Right lobe of liver (tissue), 6 donors: ENCODE measurements at regions not wholly inside any gene's neighbourhood (a gene's known extent, or its start where the extent isn't known, plus 50 kb on each side); places are given as distances from the start of the nearest gene placed in this dataset.

ENCODE experiments used
- ATAC-seq, 4 donors: fragments of 200-7000 bp; cut with Tn5 transposase; one replicate each; pipeline ENCODE4 v1.9.1; 2020; ENCODE audit warnings: mild to moderate bottlenecking in 4 of 4, moderate library complexity in 4 of 4
- DNase-seq, 3 donors: peaks; one replicate each; pipeline ENCODE4 v3.0.0-alpha.2; 2020
- H3K27ac ChIP-seq, 3 donors: fragments of 200-600 bp; one replicate each; pipeline ENCODE4 v1.8.0; 2022
- H3K27me3 ChIP-seq, 2 donors: fragments of 200-600 bp; one replicate each; pipeline ENCODE4 v1.8.0; 2022
- H3K36me3 ChIP-seq, 4 donors: fragments of 200-600 bp; sonication (generic) in 1 of 4; one replicate each; pipeline versions ENCODE4 v1.5.1 to v1.8.0; 2017 to 2022; ENCODE audit warnings: control low read depth in 1 of 4
- H3K4me1 ChIP-seq, 4 donors: fragments of 200-600 bp; sonication (generic) in 1 of 4; one replicate each; pipeline versions ENCODE4 v1.5.1 to v1.8.0; 2017 to 2022; ENCODE audit warnings: control low read depth in 1 of 4
- H3K4me3 ChIP-seq, 3 donors: fragments of 200-600 bp; one replicate each; pipeline ENCODE4 v1.8.0; 2022
- H3K9me3 ChIP-seq, 4 donors: fragments of 200-600 bp; sonication (generic) in 1 of 4; one replicate each; pipeline versions ENCODE4 v1.5.1 to v1.8.0; 2017 to 2022; ENCODE audit warnings: control low read depth in 1 of 4
- POLR2A ChIP-seq: fragments of 450-650 bp; IDR thresholded peaks from one replicate; pipeline ENCODE4 v1.6.1; 2017; ENCODE audit warnings: antibody characterized with exemption, mild to moderate bottlenecking
- WGBS: methylation state at CpG from one replicate; pipeline ENCODE4 v1.1.6; 2018; ENCODE audit warnings: low coverage, low lambda C conversion rate; ENCODE audit not compliant: insufficient coverage; ENCODE audit errors: missing lambda C conversion rate; 5-methylcytosine and 5-hydroxymethylcytosine counted together
- intact Hi-C, 2 donors: fragments of 100-400 bp; cut with DNase I; formaldehyde crosslinking; loops; one replicate each; pipeline versions ENCODE4 v1.11.2 to v1.14.1; 2022
- TF ChIP-seq, protein P1 (sequence below), 4 donors: fragments of 200-600 bp in 3 of 4; fragments of 450-650 bp in 1 of 4; IDR thresholded peaks; one replicate each; pipeline versions ENCODE4 v1.5.1 to v1.8.0; 2016 to 2022; ENCODE audit warnings: antibody characterized with exemption in 4 of 4, mild to moderate bottlenecking in 2 of 4
- donor health status: DM: no; HTN: yes; CAD: no.
- donor health status: DM: no; HTN: no; CAD: no.
- donor health status: DM: no; HTN: no; CAD: no.
- donor health status: DM: no; HTN: yes; CAD: no.
- donor health status: DM: no; HTN: yes; CAD: no.

DNA sequence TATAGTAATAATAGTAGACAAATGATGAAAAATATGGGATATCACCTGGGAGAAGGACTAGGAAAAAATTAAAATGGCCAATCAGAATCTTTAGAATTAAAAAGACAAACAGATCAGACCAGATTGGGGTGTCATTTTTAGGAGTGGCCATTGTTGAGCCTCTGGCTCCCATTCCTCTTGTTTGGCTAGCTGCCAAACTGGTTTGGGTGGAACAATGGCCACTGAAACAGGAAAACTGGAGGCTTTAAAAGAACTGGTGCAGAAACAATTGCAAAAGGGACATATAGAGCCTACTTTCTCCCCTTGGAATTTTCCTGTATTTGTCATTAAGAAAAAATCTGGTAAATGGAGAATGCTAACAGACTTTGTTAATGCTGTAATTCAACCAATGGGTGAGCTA, 294.8 kb upstream of the DKK2 start:
- DNase-seq: no peak
- TF ChIP-seq POLR2A: no peak
- TF ChIP-seq, protein P1, sequence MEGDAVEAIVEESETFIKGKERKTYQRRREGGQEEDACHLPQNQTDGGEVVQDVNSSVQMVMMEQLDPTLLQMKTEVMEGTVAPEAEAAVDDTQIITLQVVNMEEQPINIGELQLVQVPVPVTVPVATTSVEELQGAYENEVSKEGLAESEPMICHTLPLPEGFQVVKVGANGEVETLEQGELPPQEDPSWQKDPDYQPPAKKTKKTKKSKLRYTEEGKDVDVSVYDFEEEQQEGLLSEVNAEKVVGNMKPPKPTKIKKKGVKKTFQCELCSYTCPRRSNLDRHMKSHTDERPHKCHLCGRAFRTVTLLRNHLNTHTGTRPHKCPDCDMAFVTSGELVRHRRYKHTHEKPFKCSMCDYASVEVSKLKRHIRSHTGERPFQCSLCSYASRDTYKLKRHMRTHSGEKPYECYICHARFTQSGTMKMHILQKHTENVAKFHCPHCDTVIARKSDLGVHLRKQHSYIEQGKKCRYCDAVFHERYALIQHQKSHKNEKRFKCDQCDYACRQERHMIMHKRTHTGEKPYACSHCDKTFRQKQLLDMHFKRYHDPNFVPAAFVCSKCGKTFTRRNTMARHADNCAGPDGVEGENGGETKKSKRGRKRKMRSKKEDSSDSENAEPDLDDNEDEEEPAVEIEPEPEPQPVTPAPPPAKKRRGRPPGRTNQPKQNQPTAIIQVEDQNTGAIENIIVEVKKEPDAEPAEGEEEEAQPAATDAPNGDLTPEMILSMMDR (IDR thresholded peaks at IDR 0.05): no peak
- no peaks in the 10 kb centered on the region for H3K9me3 ChIP-seq
- H3K36me3 ChIP-seq: no peaks in the 10 kb centered on the region
- no peaks in the 10 kb centered on the region for H3K27me3 ChIP-seq
- H3K4me1 ChIP-seq: no peaks in the 10 kb centered on the region
- ATAC-seq: no peak
- intact Hi-C loops: no loop called here
- H3K27ac ChIP-seq: no peak overlapping the region
- no peak overlapping the region for H3K4me3 ChIP-seq

DNA sequence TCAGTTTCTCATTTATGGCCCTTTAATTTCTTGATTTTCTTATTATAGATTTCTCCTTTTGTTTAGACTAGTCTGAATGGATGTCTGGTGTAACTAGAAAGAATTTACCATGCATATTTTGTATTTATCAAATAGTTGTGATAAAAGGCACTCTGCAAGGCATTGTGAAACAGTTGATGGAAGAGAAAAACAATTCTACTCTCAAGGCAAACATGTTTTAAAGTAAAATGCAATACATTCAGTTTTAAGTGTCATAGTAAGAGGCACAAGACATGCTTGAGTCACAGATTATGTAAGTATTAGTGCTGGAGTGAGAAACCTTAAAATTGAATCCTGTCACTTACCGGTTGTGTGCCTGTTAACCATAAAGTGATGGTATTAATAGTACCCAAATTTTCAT, 283.3 kb upstream of the DKK2 start:
- no peaks in the 10 kb centered on the region for H3K9me3 ChIP-seq
- H3K4me1 ChIP-seq: no peaks in the 10 kb centered on the region
- H3K4me3 ChIP-seq: no peak overlapping the region
- no peak overlapping the region for H3K27ac ChIP-seq
- DNase-seq (no peak), ATAC-seq (no peak)
- TF ChIP-seq, protein P1 (IDR thresholded peaks at IDR 0.05): no peak
- TF ChIP-seq POLR2A: no peak
- H3K36me3 ChIP-seq: no peaks in the 10 kb centered on the region
- intact Hi-C loops: no loop called here
- WGBS: 76% methylated on average over 1 of the region's 1 CpG
- H3K27me3 ChIP-seq: no peaks in the 10 kb centered on the region

DNA sequence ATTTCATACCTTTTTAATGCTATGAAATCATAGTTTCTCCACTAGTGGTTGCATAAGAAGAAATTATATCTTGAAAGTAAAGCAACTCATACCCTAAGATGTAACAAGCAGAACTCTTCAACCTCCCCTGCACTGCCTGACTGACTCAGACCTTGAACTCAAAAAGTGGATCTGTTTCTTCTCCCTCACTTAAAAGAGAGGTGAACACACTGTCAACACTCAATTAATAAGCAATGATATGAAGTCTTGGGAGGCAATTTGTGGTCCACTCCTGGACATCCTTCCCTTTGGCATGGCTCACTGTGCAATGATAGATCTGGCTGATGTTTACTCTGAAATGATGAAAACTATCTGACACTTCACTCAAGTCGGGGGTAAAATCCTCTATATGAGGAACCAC, 282.0 kb upstream of the DKK2 start:
- DNase-seq (no peak), ATAC-seq (no peak)
- H3K36me3 ChIP-seq: no peaks in the 10 kb centered on the region
- no peak overlapping the region for H3K4me3 ChIP-seq
- no peak overlapping the region for H3K27ac ChIP-seq
- no peaks in the 10 kb centered on the region for H3K27me3 ChIP-seq
- intact Hi-C loops: no loop called here
- H3K9me3 ChIP-seq: no peaks in the 10 kb centered on the region
- no CpG with 5 or more reads among the region's 1 CpG for WGBS
- H3K4me1 ChIP-seq: no peaks in the 10 kb centered on the region
- TF ChIP-seq, protein P1 (IDR thresholded peaks at IDR 0.05): no peak
- no peak for TF ChIP-seq POLR2A

DNA sequence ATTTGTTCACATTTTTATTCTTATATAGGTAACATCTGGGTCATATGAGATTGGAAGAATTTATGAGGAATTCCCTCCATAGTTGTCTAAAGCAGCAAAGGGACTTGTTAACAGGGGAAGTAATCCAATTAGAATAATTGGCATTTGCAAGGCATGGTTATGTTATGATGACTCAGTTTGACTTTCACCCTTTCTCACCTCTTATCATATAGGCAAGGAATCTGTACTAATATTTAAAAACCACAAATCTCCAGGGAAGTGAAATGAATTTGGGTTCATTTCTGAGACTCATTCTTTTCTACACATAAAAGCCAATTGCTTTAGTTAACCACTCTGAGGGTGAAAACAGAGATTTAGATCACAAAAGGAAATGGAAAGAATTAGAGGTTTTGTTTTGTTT, 281.5 kb upstream of the DKK2 start:
- H3K27me3 ChIP-seq: no peaks in the 10 kb centered on the region
- no peak overlapping the region for H3K4me3 ChIP-seq
- intact Hi-C loops: no loop called here
- no peak overlapping the region for H3K27ac ChIP-seq
- no peak for TF ChIP-seq POLR2A
- TF ChIP-seq, protein P1 (IDR thresholded peaks at IDR 0.05): no peak
- H3K4me1 ChIP-seq: no peaks in the 10 kb centered on the region
- ATAC-seq (no peak), DNase-seq (no peak)
- H3K36me3 ChIP-seq: no peaks in the 10 kb centered on the region
- H3K9me3 ChIP-seq: no peaks in the 10 kb centered on the region

DNA sequence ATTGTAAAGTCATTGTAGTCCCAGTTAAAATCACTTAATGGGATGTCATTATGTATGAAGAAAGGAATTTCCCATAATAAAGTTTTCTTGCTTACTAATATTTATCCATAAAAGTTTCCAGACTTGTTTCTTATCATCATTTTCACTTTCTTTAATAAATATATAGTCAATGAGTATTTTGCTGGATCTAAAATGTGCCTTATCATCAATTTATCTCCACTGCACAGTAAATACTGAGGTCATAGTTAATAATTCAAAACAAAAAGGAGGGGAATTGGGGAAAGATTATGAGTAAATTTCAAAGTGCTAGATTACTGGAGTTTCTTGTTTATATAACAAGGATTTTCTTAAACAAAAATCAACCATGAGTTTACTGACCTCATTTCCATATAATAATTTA, 279.5 kb upstream of the DKK2 start:
- TF ChIP-seq POLR2A: no peak
- TF ChIP-seq, protein P1 (IDR thresholded peaks at IDR 0.05): no peak
- Histone ChIP-seq H3K36me3 (no peaks in the 10 kb centered on the region), H3K4me1 (no peaks in the 10 kb centered on the region), H3K27me3 (no peaks in the 10 kb centered on the region), H3K9me3 (no peaks in the 10 kb centered on the region), H3K27ac (no peak overlapping the region), H3K4me3 (no peak overlapping the region)
- no peak for DNase-seq
- intact Hi-C loops: no loop called here
- ATAC-seq: no peak
